Stimulated activated CD8-positive, alpha-beta memory T cell treated with anti-CD3 and anti-CD28 coated beads, Interleukin-2, amount 100 ng/mL, for 1 hour (primary cell): ENCODE measurements at regions not wholly inside any gene's neighbourhood (a gene's known extent, or its start where the extent isn't known, plus 50 kb on each side); places are given as distances from the start of the nearest gene placed in this dataset.
"Not testable (repeated sequence)": the region's sequence is repeated elsewhere in the genome, so short reads cannot be mapped to it uniquely, and the experiment has no call there.

ENCODE experiments used
- DNase-seq, 2 donors: peaks; one replicate each; pipeline ENCODE4 v3.0.0-alpha.2; 2020; ENCODE audit warnings: low read depth in 2 of 2

DNA sequence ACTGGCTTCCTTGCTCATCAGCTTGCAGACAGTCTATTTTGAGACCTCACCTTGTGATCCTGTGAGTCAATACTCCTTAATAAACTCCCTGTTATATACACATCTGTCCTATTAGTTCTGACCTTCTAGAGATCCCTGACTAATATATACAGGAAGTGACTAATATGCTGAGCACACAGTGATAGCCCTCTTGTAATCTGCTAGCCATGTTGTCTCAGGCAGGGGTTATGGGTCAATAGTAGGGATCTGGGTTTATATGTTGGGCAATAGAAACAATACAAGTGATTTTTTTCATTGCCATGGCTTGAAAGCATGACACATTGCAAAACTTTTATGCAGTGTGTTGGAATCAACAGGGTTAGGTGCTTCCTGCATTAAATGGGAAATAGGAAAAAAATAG, 562.2 kb downstream of the GALC start:
- no peak for DNase-seq

DNA sequence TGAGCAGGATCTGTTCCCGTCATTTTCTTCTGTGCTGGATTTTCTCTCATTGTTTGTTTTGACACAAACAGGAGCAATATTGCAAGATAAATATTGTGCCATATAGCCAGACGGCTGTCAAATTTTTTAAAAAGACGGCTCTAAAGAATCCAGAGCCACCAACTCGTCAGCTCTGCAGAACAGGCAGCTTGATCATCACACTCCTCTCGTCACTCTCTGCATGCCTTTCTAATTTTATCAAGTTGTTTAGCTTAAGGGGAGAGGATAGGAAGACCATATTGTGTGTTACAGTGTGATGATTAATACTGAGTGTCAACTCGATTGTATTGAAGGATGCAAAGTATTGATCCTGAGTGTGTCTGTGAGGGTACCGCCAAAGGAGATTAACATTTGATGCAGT, 562.8 kb downstream of the GALC start:
- DNase-seq, result no peak

- no peak for DNase-seq
Observed at GRCh38 chr14:87419925-87420324, 573.1 kb downstream of the GALC start.

GRCh38 chr14:87411370-87411769, 581.6 kb downstream of the GALC start:
- DNase-seq, result no peak

DNA sequence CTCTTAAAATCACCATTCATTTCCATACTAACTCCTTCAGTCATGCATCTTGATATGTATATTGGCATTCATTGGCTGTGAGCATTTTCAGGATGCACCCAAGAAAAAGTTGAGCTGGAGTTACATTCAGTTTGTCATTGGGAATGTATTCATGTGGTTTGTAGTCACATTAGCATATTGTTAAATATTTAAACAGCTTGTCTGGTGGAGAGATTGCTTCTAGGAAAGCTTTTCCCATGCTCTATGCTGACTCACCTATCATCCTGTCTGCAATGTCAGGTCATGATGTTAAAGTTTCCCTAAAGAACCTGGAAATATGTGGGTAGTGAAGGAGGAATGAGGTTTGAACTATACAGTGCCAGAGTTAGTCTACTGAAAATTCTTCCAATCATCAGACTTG, 583.6 kb downstream of the GALC start:
- no peak for DNase-seq

GRCh38 chr14:87407344-87407743, 585.6 kb downstream of the GALC start:
- DNase-seq, result no peak

GRCh38 chr14:87405563-87405962, 587.4 kb downstream of the GALC start:
- no peak for DNase-seq

DNA sequence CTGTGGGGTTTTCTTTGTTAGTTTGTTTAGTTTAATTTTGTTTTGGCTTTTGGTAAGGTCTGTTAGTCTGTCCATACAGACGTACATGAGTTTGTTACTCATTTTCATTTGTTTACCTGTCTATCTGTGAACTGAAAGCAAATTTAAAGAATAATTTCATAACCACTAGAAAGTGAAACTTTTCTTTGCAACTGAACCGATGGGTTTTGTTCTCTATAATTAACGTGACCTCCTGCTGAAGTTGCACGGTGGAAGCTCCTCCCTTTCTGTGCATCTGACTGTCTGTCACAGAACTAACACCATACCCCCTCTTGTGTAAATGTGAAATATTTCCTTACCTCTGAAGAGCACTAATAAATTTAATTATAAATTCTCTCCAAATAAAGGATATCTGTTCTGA, 595.5 kb downstream of the GALC start:
- DNase-seq, result no peak

DNA sequence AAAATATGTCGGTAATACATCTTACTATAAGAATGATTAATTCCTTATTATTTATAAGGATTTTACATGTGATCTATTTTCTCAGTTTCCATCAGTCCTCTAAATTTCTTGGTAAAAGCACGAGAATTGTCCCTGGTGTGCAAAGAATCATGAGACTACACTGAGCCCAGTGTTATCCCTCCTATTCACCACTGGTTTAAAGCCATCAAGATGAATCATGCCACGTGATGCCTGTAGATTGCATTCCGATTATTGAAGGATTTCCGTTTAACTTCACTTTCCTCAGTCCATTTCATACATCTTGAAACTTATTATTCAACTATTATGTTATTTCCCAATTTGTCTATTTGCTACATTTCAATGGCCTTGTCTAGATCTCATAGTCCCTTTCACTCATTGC, 601.9 kb downstream of the GALC start:
- DNase-seq, result no peak

DNA sequence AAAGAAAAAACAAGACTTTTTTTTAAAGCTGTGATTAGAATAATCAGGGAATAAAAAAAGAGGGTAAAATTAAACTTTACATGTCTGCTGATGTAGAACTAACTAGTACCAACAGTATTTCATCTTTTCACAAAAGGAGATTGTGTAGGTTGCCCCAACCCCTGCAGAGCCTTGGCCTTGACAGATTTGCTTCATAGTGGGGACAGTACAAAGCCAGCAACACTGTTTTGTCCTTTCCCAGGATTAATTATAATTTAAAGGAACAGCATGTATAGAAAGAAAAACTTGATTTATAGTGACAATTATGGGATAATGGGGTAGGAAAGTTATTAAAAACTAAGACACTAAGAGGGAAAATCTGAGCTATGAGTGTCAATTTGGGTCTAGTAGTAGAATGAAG, 604.0 kb downstream of the GALC start:
- no peak for DNase-seq

DNA sequence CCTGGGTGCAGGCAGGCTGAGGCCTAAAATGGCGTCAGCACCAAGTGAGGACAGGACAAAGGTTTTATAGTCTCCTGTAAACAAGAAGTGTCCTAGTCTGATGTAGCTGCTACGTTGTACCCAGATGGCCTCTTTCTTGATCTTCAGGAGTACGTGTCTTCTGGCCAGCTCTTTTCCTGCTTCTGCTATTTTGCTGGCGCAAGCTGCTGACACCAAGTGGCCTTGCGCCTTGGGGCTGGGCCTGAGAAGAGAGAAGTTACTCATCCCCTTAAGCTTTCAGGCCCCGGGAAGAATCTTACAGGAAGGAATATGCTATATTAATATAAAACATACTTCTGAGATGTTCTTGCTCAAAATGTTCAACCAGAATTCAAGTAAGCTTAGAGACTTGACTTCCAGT, 605.2 kb downstream of the GALC start:
- no peak for DNase-seq

DNA sequence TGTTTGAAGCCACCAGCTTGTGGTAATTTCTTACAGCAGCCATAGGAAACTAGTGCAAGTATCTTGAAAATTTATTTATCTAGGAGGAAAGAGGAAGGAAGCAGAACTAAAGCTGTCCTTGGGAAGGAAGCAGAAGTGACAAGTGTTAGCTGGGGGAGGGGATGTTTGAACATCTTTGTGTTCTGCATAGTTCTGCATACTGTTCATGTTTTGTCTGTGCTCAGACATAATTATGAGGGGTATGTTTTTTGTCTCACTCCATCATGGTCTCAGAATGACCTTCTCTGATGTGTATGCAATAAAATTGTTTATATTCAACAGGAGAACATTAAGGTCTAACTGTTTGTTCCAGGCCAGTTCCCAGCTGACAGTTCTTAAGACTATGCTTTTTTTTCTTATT, 606.5 kb downstream of the GALC start:
- DNase-seq, result no peak

DNA sequence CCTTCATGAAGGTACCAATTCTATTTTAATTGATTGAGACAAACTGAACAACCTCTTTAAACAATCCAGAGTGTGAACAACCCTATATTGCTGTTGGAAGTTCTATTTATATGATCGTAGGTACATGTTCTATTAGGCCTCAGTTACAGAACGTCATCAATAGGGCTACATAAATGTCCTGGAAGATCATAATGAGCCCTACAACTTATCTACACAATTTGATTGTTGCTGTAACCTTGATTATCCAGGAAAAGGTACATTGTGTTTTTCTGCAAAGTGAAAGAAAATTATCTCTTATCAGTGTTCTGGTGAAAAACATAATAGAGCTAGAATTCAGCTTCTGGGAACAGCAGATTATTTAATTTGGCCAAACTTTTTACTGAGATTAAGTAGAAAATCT, 612.9 kb downstream of the GALC start:
- DNase-seq, result no peak

GRCh38 chr14:87368751-87369150, 624.2 kb downstream of the GALC start:
- DNase-seq, result no peak

- not testable (repeated sequence) for DNase-seq
Observed at GRCh38 chr14:87360246-87360645, 632.7 kb downstream of the GALC start.

- no peak for DNase-seq
Observed at GRCh38 chr14:87351007-87351406, 642.0 kb downstream of the GALC start.

GRCh38 chr14:87349921-87350320, 643.1 kb downstream of the GALC start:
- no peak for DNase-seq

- no peak for DNase-seq
Observed at GRCh38 chr14:87343652-87344051, 649.3 kb downstream of the GALC start.

- DNase-seq, result no peak
Observed at GRCh38 chr14:87334997-87335685, 657.8 kb downstream of the GALC start.

DNA sequence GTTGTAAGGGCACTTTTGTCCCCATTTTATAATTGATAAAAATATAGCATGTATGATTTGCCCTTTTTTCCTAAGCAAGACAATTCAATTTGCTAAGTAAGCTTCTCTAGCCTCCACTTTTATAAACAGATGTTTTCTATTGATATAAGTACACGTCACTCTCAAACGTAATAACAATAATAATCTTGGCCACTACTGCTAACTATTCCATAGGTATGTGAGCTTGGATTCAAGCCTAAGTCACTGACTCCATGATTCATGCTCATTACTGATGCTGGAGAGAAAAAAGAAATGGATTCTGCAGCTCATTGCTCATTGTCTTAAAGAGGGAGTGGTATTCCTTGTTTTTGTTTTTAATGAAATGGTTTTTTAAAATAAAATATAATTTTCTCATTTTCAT, 661.0 kb downstream of the GALC start:
- DNase-seq, result no peak

GRCh38 chr14:87325741-87326140, 667.2 kb downstream of the GALC start:
- DNase-seq, result no peak

DNA sequence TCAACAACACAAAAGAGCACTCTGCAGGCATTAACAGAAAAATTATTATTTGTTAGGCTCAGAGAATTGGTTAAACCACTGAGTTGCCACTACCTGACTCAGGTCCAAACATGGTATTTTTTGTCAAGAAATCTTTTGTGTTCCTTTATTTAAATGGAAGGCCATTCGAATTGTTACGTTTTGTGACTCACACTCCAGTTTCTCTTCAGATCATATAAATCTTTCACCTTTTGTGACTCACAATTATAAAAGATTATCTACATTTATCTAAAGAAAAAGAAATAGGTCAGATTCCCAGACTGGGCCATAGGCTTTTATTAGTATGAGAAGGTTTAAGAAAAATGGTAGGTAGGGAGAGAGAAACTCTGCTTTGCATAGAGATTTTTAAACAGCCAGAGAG, 669.8 kb downstream of the GALC start:
- DNase-seq, result no peak

- DNase-seq, result no peak
Observed at GRCh38 chr14:87321548-87321947, 671.4 kb downstream of the GALC start.

GRCh38 chr14:87312894-87313205, 680.1 kb downstream of the GALC start:
- no peak for DNase-seq
